ENCODE measurements at regions not wholly inside any gene's neighbourhood (a gene's known extent, or its start where the extent isn't known, plus 50 kb on each side); places are given as distances from the start of the nearest gene placed in this dataset.

GRCh38 chr5:97694091-97694490 is 511.0 kb upstream of the RIOK2 start:
- ATAC-seq (ENCODE audit: insufficient number of reproducible peaks, low FRiP score, low read depth): no peak
- Histone ChIP-seq H3K36me3 (no peaks in the 10 kb centered on the region), H3K9me3 (no peaks in the 10 kb centered on the region), H3K27ac (no peak overlapping the region), H3K4me3 (no peak overlapping the region), H3K27me3 (replicated peaks; ENCODE audit: insufficient read depth) (no peaks in the 10 kb centered on the region), H3K4me1 (ENCODE audit: control insufficient read depth in 1 of 2, low read depth in 2 of 2) (no peaks in the 10 kb centered on the region)
- TF ChIP-seq CTCF (IDR thresholded peaks at IDR 0.05): no peak
- no peak for DNase-seq (ENCODE audit: low spot score)

GRCh38 chr5:97714424-97714823 is 531.4 kb upstream of the RIOK2 start:
- no peaks in the 10 kb centered on the region for H3K9me3 ChIP-seq
- no peaks in the 10 kb centered on the region for H3K27me3 ChIP-seq (replicated peaks; ENCODE audit: insufficient read depth)
- H3K4me3 ChIP-seq: no peak overlapping the region
- no peak for DNase-seq (ENCODE audit: low spot score)
- H3K4me1 ChIP-seq (ENCODE audit: control insufficient read depth in 1 of 2, low read depth in 2 of 2): no peaks in the 10 kb centered on the region
- H3K27ac ChIP-seq: no peak overlapping the region
- H3K36me3 ChIP-seq: no peaks in the 10 kb centered on the region
- no peak for ATAC-seq (ENCODE audit: insufficient number of reproducible peaks, low FRiP score, low read depth)
- TF ChIP-seq CTCF (IDR thresholded peaks at IDR 0.05): no peak

GRCh38 chr5:97726106-97726505 is 543.1 kb upstream of the RIOK2 start:
- no peaks in the 10 kb centered on the region for H3K27me3 ChIP-seq (replicated peaks; ENCODE audit: insufficient read depth)
- H3K4me1 ChIP-seq (ENCODE audit: control insufficient read depth in 1 of 2, low read depth in 2 of 2): no peaks in the 10 kb centered on the region
- no peak for DNase-seq (ENCODE audit: low spot score)
- no peak overlapping the region for H3K4me3 ChIP-seq
- TF ChIP-seq CTCF (IDR thresholded peaks at IDR 0.05): no peak
- no peak for ATAC-seq (ENCODE audit: insufficient number of reproducible peaks, low FRiP score, low read depth)
- no peaks in the 10 kb centered on the region for H3K36me3 ChIP-seq
- no peak overlapping the region for H3K27ac ChIP-seq
- no peaks in the 10 kb centered on the region for H3K9me3 ChIP-seq

GRCh38 chr5:97728920-97729319 is 545.9 kb upstream of the RIOK2 start:
- Histone ChIP-seq H3K27ac (no peak overlapping the region), H3K27me3 (replicated peaks; ENCODE audit: insufficient read depth) (no peaks in the 10 kb centered on the region), H3K4me1 (ENCODE audit: control insufficient read depth in 1 of 2, low read depth in 2 of 2) (no peaks in the 10 kb centered on the region), H3K36me3 (no peaks in the 10 kb centered on the region), H3K9me3 (no peaks in the 10 kb centered on the region), H3K4me3 (no peak overlapping the region)
- TF ChIP-seq CTCF (IDR thresholded peaks at IDR 0.05): no peak
- DNase-seq (ENCODE audit: low spot score) (no peak), ATAC-seq (ENCODE audit: insufficient number of reproducible peaks, low FRiP score, low read depth) (no peak)

GRCh38 chr5:97729938-97730337 is 546.9 kb upstream of the RIOK2 start:
- ATAC-seq (ENCODE audit: insufficient number of reproducible peaks, low FRiP score, low read depth) (no peak), DNase-seq (ENCODE audit: low spot score) (no peak)
- H3K4me1 ChIP-seq (ENCODE audit: control insufficient read depth in 1 of 2, low read depth in 2 of 2): no peaks in the 10 kb centered on the region
- no peaks in the 10 kb centered on the region for H3K36me3 ChIP-seq
- no peak for TF ChIP-seq CTCF (IDR thresholded peaks at IDR 0.05)
- H3K9me3 ChIP-seq: no peaks in the 10 kb centered on the region
- no peaks in the 10 kb centered on the region for H3K27me3 ChIP-seq (replicated peaks; ENCODE audit: insufficient read depth)
- no peak overlapping the region for H3K27ac ChIP-seq
- no peak overlapping the region for H3K4me3 ChIP-seq

Measured in thoracic aorta (tissue), 2 donors.